ENCODE measurements at regions not wholly inside any gene's neighbourhood (a gene's known extent, or its start where the extent isn't known, plus 50 kb on each side); places are given as distances from the start of the nearest gene placed in this dataset.
"Not testable (repeated sequence)": the region's sequence is repeated elsewhere in the genome, so short reads cannot be mapped to it uniquely, and the experiment has no call there.

DNA sequence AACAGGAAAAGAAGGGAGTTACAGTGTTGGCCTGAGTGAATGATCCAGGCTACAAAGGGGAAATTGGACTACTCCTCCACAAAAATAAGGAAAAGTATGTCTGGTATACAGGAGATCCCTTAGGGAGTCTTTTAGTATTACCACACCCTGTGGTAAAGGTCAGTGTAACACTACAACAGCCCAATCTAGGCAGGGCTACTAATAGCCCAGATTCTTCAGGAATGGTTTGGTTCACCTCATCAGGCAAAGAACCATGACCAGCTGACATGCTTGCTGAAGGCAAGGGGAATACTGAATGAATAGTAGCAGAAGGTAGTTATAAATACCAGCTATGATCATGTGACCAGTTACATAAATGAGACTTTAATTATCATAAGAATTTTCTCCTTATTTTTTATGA is 372.6 kb upstream of the ATP11B start:
- TF ChIP-seq SPI1 (IDR thresholded peaks at IDR 0.05; ENCODE audit: low read depth, low read length) (no peak), POU2F2 (IDR thresholded peaks at IDR 0.05; ENCODE audit: low read depth, low read length) (no peak), POLR2A (IDR thresholded peaks at IDR 0.05; ENCODE audit: low read depth, low read length) (no peak), PAX5 (IDR thresholded peaks at IDR 0.05; ENCODE audit: insufficient read depth, low read length, severe bottlenecking) (no peak), POLR2AphosphoS5 (IDR thresholded peaks at IDR 0.05; ENCODE audit: low read depth, low read length) (no peak), TAF1 (IDR thresholded peaks at IDR 0.05; ENCODE audit: low read depth, low read length) (no peak)
- FAIRE-seq = no peak
- no peak for DNase-seq (ENCODE audit: insufficient read length, low spot score)

DNA sequence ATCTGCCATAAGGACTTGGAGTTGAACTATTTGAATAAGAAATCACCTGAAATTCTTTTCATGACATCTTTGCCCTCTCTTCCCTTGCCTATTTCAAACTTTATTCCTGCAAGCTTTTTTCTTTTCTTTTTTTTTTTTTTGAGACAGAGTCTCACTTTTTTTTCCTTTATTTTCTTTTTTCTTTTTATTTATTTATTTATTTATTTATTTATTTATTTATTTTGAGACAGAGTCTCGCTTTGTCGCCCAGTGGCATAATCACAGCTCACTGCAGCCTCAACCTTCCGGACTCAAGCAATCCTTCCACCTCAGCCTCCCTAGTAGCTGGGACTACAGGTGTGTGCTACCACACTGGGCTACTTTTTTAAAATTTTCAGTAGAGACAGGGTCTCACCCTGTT is 369.3 kb upstream of the ATP11B start:
- no peak for FAIRE-seq
- no peak for DNase-seq (ENCODE audit: insufficient read length, low spot score)
- TF ChIP-seq POU2F2 (IDR thresholded peaks at IDR 0.05; ENCODE audit: low read depth, low read length) = no peak
- no peak for TF ChIP-seq PAX5 (IDR thresholded peaks at IDR 0.05; ENCODE audit: insufficient read depth, low read length, severe bottlenecking)
- TF ChIP-seq POLR2A (IDR thresholded peaks at IDR 0.05; ENCODE audit: low read depth, low read length) = no peak
- no peak for TF ChIP-seq POLR2AphosphoS5 (IDR thresholded peaks at IDR 0.05; ENCODE audit: low read depth, low read length)
- no peak for TF ChIP-seq SPI1 (IDR thresholded peaks at IDR 0.05; ENCODE audit: low read depth, low read length)
- TF ChIP-seq TAF1 (IDR thresholded peaks at IDR 0.05; ENCODE audit: low read depth, low read length) = no peak

DNA sequence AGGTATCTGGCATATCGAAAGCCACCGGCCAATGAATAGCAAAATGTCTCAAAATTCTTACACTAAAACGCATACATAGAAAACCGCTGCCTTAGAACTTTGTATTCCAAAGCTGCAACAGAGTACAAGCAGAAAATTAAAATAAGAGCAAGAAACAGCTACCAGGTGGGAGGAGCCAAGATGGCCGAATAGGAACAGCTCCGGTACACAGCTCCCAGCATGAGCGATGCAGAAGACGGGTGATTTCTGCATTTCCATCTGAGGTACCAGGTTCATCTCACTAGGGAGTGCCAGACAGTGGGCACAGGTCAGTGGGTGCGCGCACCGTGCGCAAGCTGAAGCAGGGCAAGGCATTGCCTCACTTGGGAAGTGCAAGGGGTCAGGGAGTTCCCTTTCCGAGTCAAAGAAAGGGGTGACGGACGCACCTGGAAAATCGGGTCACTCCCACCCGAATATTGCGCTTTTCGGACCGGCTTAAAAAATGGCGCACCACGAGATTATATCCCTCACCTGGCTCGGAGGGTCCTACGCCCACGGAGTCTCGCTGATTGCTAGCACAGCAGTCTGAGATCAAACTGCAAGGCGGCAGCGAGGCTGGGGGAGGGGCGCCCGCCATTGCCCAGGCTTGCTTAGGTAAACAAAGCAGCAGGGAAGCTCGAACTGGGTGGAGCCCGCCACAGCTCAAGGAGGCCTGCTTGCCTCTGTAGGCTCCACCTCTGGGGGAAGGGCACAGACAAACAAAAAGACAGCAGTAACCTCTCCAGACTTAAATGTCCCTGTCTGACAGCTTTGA is 367.2 kb upstream of the ATP11B start:
- FAIRE-seq; DNase-seq (ENCODE audit: insufficient read length, low spot score): not testable (repeated sequence)

DNA sequence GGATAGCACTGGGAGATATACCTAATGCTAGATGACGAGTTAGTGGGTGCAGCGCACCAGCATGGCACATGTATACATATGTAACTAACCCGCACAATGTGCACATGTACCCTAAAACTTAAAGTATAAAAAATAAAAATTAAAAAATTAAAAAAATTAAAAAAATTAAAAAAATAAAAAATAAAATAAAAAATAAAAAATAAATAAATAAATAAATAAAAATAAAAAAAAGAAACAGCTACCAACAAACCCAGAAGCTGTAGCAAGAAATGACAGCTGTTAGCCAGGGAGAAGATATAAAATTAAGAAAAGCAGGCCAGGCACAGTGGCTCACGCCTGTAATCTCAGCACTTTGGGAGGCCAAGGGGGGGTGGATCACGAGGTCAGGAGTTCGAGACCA is 361.3 kb upstream of the ATP11B start:
- FAIRE-seq; DNase-seq (ENCODE audit: insufficient read length, low spot score): not testable (repeated sequence)

DNA sequence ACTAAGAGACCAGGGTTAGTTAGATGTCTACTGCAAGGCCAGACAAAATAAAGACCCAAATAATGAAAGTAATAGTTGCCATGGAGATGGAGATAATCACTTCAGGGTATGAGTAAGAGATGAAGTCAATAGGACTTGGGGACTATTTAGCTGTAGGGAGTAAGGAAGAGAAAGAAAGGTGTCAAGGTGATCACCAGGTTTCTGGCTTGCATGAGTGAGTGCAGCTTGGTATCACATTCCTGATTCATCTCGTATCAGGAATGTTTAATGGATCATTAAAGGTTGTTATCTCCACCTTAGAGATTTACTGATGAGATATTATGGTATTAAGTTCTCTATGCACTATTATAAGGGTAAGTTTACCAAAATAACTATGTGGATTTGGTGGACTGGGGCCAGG is 357.4 kb upstream of the ATP11B start:
- no peak for TF ChIP-seq POU2F2 (IDR thresholded peaks at IDR 0.05; ENCODE audit: low read depth, low read length)
- TF ChIP-seq SPI1 (IDR thresholded peaks at IDR 0.05; ENCODE audit: low read depth, low read length) = no peak
- TF ChIP-seq TAF1 (IDR thresholded peaks at IDR 0.05; ENCODE audit: low read depth, low read length) = no peak
- no peak for TF ChIP-seq POLR2A (IDR thresholded peaks at IDR 0.05; ENCODE audit: low read depth, low read length)
- DNase-seq (ENCODE audit: insufficient read length, low spot score) = no peak
- FAIRE-seq = no peak

DNA sequence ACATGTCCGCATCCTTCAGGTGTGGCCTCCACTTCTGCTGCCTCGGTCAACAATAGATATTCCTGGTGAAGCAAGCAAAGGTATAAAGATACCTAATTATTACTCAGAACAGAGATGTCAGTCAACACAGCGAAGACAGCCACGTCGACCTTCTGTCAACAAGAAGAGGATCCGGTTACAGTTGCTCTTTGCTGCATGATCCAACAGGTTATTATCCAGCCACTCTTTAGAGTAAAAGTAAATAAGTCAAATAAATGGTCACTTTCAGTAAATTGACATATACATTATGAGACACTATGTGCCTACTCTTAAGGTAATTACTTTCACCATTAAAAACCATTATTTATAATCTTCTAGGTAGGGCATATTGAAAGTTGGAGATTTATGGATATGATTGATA is 356.8 kb upstream of the ATP11B start:
- FAIRE-seq (no peak), DNase-seq (ENCODE audit: insufficient read length, low spot score) (no peak)
- TF ChIP-seq PAX5 (IDR thresholded peaks at IDR 0.05; ENCODE audit: insufficient read depth, low read length, severe bottlenecking) (no peak), TAF1 (IDR thresholded peaks at IDR 0.05; ENCODE audit: low read depth, low read length) (no peak), SPI1 (IDR thresholded peaks at IDR 0.05; ENCODE audit: low read depth, low read length) (no peak), POLR2AphosphoS5 (IDR thresholded peaks at IDR 0.05; ENCODE audit: low read depth, low read length) (no peak), POLR2A (IDR thresholded peaks at IDR 0.05; ENCODE audit: low read depth, low read length) (no peak), POU2F2 (IDR thresholded peaks at IDR 0.05; ENCODE audit: low read depth, low read length) (no peak)

DNA sequence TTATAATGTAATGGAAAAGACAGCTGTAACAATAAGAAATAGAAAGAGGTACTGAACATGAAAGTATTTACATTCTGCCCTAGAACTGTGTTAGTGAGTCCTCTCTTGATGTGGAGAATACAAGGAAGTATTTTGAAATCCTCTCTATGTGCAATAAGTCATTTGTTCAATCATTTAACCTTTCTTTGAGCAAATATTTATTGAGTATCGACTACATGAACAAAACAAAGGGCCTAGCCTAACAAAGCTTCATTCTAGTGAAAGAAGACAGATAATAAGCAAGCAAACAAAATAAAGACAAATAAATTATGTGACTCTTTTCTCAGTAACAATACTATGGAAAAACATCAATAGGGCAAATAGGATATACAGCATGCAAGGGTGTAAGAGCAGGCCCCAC is 354.9 kb upstream of the ATP11B start:
- no peak for TF ChIP-seq TAF1 (IDR thresholded peaks at IDR 0.05; ENCODE audit: low read depth, low read length)
- no peak for TF ChIP-seq PAX5 (IDR thresholded peaks at IDR 0.05; ENCODE audit: insufficient read depth, low read length, severe bottlenecking)
- TF ChIP-seq SPI1 (IDR thresholded peaks at IDR 0.05; ENCODE audit: low read depth, low read length) = no peak
- TF ChIP-seq POLR2A (IDR thresholded peaks at IDR 0.05; ENCODE audit: low read depth, low read length) = no peak
- TF ChIP-seq POU2F2 (IDR thresholded peaks at IDR 0.05; ENCODE audit: low read depth, low read length) = no peak
- no peak for TF ChIP-seq POLR2AphosphoS5 (IDR thresholded peaks at IDR 0.05; ENCODE audit: low read depth, low read length)
- FAIRE-seq (no peak), DNase-seq (ENCODE audit: insufficient read length, low spot score) (no peak)

DNA sequence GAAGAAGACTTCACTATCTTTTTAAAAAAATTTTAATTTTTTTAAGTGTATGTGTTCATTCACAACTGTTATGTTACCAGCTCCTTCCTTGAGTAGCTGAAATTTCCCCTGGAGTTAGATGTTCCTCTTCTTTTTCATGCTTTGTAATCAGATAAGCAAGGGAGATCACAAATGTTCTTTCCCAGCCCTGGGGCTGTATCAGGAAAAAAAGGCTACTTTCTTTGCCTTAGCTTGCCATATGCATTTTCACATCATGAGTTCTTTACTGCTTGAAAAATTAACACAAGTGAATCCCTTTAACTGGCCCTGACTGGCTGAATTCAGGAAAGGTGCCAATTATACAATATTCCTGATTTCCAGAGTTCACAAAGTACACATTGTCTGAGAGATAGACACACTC is 353.2 kb upstream of the ATP11B start:
- TF ChIP-seq SPI1 (IDR thresholded peaks at IDR 0.05; ENCODE audit: low read depth, low read length) (no peak), PAX5 (IDR thresholded peaks at IDR 0.05; ENCODE audit: insufficient read depth, low read length, severe bottlenecking) (no peak), POU2F2 (IDR thresholded peaks at IDR 0.05; ENCODE audit: low read depth, low read length) (no peak), POLR2AphosphoS5 (IDR thresholded peaks at IDR 0.05; ENCODE audit: low read depth, low read length) (no peak), TAF1 (IDR thresholded peaks at IDR 0.05; ENCODE audit: low read depth, low read length) (no peak), POLR2A (IDR thresholded peaks at IDR 0.05; ENCODE audit: low read depth, low read length) (no peak)
- no peak for DNase-seq (ENCODE audit: insufficient read length, low spot score)
- no peak for FAIRE-seq

DNA sequence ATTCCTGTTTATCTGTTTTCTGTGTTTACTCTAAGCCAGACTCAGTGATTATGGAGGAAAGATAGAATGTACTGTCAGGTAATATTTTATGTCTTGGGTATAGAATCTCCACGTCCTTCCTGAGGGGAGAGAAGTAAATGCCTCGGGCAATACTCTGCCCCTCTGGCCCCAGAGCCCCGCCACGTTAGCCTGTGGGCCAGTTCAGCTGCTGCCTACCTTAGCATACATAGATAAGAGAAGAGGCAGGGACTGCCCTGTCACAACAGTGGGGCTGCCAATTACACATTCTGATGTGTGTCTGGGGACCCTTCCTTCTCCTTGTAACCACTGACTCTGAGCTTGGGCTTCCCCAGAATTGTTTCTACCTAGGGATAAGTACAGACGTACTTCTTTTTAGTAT is 347.7 kb upstream of the ATP11B start:
- TF ChIP-seq POLR2AphosphoS5 (IDR thresholded peaks at IDR 0.05; ENCODE audit: low read depth, low read length) (no peak), SPI1 (IDR thresholded peaks at IDR 0.05; ENCODE audit: low read depth, low read length) (no peak), POU2F2 (IDR thresholded peaks at IDR 0.05; ENCODE audit: low read depth, low read length) (no peak), PAX5 (IDR thresholded peaks at IDR 0.05; ENCODE audit: insufficient read depth, low read length, severe bottlenecking) (no peak), POLR2A (IDR thresholded peaks at IDR 0.05; ENCODE audit: low read depth, low read length) (no peak), TAF1 (IDR thresholded peaks at IDR 0.05; ENCODE audit: low read depth, low read length) (no peak)
- FAIRE-seq = no peak
- DNase-seq (ENCODE audit: insufficient read length, low spot score) = no peak

DNA sequence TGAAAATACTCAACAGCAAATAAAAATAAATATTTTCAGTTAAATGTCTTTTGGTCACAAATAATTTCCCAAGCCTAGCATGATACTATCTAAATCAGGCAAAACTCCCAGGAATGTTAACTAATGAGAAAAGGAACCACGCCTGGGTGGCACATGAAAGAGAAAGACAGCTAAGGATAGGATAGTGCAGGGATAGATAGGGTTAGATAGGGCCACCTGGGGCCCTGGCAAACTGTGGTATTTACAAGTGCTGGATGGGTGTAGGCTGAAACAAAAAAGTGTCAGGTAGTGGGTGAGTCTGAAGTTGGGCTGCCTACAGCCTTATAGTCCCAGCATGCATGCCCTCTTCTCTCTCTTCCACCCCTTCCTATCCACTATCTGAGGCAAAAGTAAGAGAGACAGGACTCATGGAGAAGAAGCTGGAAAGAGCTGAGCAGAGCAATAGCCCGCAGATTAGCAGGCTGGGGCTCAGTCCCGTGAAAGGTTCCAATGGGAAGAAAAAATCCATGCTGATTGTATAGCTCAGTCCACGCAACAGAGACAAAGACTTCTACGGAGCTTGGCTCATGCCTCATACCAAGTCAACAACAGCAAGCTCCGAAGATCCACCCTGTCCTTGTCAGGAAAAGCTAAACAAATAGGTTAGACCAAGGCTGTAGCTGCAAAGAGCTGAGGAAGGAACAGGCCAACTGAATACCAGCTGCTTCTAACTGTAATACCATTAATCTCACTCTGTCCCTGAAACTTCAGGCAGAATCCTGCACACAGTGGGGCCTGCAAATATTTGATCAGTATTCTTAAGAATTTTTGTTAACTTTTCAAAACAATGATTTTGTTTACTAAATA is 342.1 kb upstream of the ATP11B start:
- no peak for TF ChIP-seq POLR2A (IDR thresholded peaks at IDR 0.05; ENCODE audit: low read depth, low read length)
- TF ChIP-seq TAF1 (IDR thresholded peaks at IDR 0.05; ENCODE audit: low read depth, low read length) = no peak
- TF ChIP-seq POU2F2 (IDR thresholded peaks at IDR 0.05; ENCODE audit: low read depth, low read length) = no peak
- TF ChIP-seq POLR2AphosphoS5 (IDR thresholded peaks at IDR 0.05; ENCODE audit: low read depth, low read length) = no peak
- no peak for TF ChIP-seq PAX5 (IDR thresholded peaks at IDR 0.05; ENCODE audit: insufficient read depth, low read length, severe bottlenecking)
- TF ChIP-seq SPI1 (IDR thresholded peaks at IDR 0.05; ENCODE audit: low read depth, low read length) = no peak
- FAIRE-seq (no peak), DNase-seq (ENCODE audit: insufficient read length, low spot score) (no peak)
